IMR-90 (cell line): ENCODE measurements at regions not wholly inside any gene's neighbourhood (a gene's known extent, or its start where the extent isn't known, plus 50 kb on each side); places are given as distances from the start of the nearest gene placed in this dataset.
A peak's percentile ranks its signal among the peaks of the same experiment; 100 is the strongest.

Experiments
- ATAC-seq: fragments of 200-7000 bp; cut with Tn5 transposase; 2 replicates; pipeline ENCODE4 v1.9.1; 2020; ENCODE audit warnings: low read depth, mild to moderate bottlenecking, moderate library complexity
- BruUV-seq: library from RNA; stranded (reverse); fragments of 400-500 nt; replicated peaks from 2 replicates; lab custom pipeline; 2021; lab: Mats Ljungman, UMichigan
- CTCF ChIA-PET: fragments of 300-600 bp; formaldehyde crosslinking; extraction: SDS; loops from one replicate; lab custom pipeline; 2021; ENCODE audit warnings: antibody characterized with exemption; lab: Yijun Ruan, JAX
- POLR2A ChIA-PET: fragments of 300-600 bp; sonication (Branson Sonifier 250); formaldehyde crosslinking; loops from one replicate; lab custom pipeline; 2022; ENCODE audit warnings: antibody characterized with exemption; ENCODE audit not compliant: unreplicated experiment; lab: Charles Lee
- DNase-seq: peaks from one replicate; pipeline ENCODE4 v3.0.0; 2013
- H2AFZ ChIP-seq: replicated peaks from 2 replicates; pipeline ENCODE3; 2013; ENCODE audit warnings: low read length, mild to moderate bottlenecking; ENCODE audit not compliant: poor library complexity
- H2AK5ac ChIP-seq: 2 replicates; pipeline ENCODE4 v1.6.1; 2013; ENCODE audit warnings: low read depth, low read length, inconsistent platforms
- H2AK9ac ChIP-seq: replicated peaks from 2 replicates; pipeline ENCODE3; 2013; ENCODE audit warnings: mild to moderate bottlenecking, low read depth, low read length, moderate library complexity; ENCODE audit not compliant: poor library complexity
- H2BK120ac ChIP-seq: 2 replicates; pipeline ENCODE4 v1.6.1; 2013; ENCODE audit warnings: low read depth, low read length, inconsistent platforms
- H2BK15ac ChIP-seq: 3 replicates; pipeline ENCODE4 v1.6.1; 2013; ENCODE audit warnings: low read depth, low read length, inconsistent platforms
- H2BK20ac ChIP-seq: 2 replicates; pipeline ENCODE4 v1.6.1; 2013; ENCODE audit warnings: low read depth, mild to moderate bottlenecking, inconsistent platforms, low read length, moderate library complexity
- H2BK5ac ChIP-seq: 2 replicates; pipeline ENCODE4 v1.6.1; 2013; ENCODE audit warnings: mild to moderate bottlenecking, low read depth, low read length, inconsistent platforms; ENCODE audit not compliant: poor library complexity, severe bottlenecking
- H3K14ac ChIP-seq: replicated peaks from 2 replicates; pipeline ENCODE4 v1.6.1; 2013; ENCODE audit warnings: low read depth, low read length, inconsistent platforms
- H3K18ac ChIP-seq: 2 replicates; pipeline ENCODE4 v1.6.1; 2013; ENCODE audit warnings: low read depth, low read length, control low read depth
- H3K23ac ChIP-seq: 2 replicates; pipeline ENCODE4 v1.6.1; 2013; ENCODE audit warnings: low read depth, low read length, inconsistent platforms
- H3K27ac ChIP-seq: 2 replicates; pipeline ENCODE4 v1.5.1; 2013; ENCODE audit warnings: mild to moderate bottlenecking, control low read depth, low read length; ENCODE audit not compliant: insufficient read depth
- H3K27me3 ChIP-seq: 2 replicates; pipeline ENCODE4 v1.6.1; 2013; ENCODE audit warnings: low read length; ENCODE audit not compliant: control insufficient read depth, insufficient read depth
- H3K36me3 ChIP-seq: 2 replicates; pipeline ENCODE4 v1.6.1; 2013; ENCODE audit warnings: low read length, mixed read lengths; ENCODE audit not compliant: control insufficient read depth, insufficient read depth
- H3K4ac ChIP-seq: 2 replicates; pipeline ENCODE4 v1.6.1; 2013; ENCODE audit warnings: low read depth, low read length, inconsistent platforms
- H3K4me1 ChIP-seq: 2 replicates; pipeline ENCODE4 v1.6.1; 2013; ENCODE audit warnings: low read length, mixed read lengths; ENCODE audit not compliant: control insufficient read depth, insufficient read depth
- H3K4me2 ChIP-seq: 2 replicates; pipeline ENCODE4 v1.6.1; 2013; ENCODE audit warnings: low read depth, mild to moderate bottlenecking, control low read depth, low read length, moderate library complexity
- H3K4me3 ChIP-seq: 2 replicates; pipeline ENCODE4 v1.5.1; 2013; ENCODE audit warnings: low read depth, mild to moderate bottlenecking, control low read depth, low read length, moderate library complexity; ENCODE audit not compliant: insufficient read depth
- H3K56ac ChIP-seq: 2 replicates; pipeline ENCODE4 v1.6.1; 2013; ENCODE audit warnings: low read length, inconsistent platforms; ENCODE audit not compliant: insufficient read depth; ENCODE audit errors: extremely low read depth
- H3K79me1 ChIP-seq, 2 experiments: 2 replicates each; pipeline ENCODE4 v1.6.1; 2013; ENCODE audit warnings: low read length in 2 of 2, inconsistent platforms in 1 of 2, low read depth in 1 of 2
- H3K9ac ChIP-seq: 2 replicates; pipeline ENCODE4 v1.6.1; 2013; ENCODE audit warnings: low read depth, low read length, control low read depth
- H3K9me1 ChIP-seq: 2 replicates; pipeline ENCODE4 v1.6.1; 2013; ENCODE audit warnings: low read length, inconsistent platforms; ENCODE audit not compliant: insufficient read depth
- H3K9me3 ChIP-seq: 2 replicates; pipeline ENCODE4 v1.6.1; 2013; ENCODE audit warnings: low read length; ENCODE audit not compliant: control insufficient read depth, insufficient read depth
- H4K20me1 ChIP-seq: 2 replicates; pipeline ENCODE4 v1.6.1; 2013; ENCODE audit warnings: low read length, inconsistent platforms; ENCODE audit not compliant: insufficient read depth
- H4K5ac ChIP-seq: 2 replicates; pipeline ENCODE4 v1.6.1; 2013; ENCODE audit warnings: mild to moderate bottlenecking, low read depth, low read length, control low read depth
- H4K8ac ChIP-seq, 2 experiments: 2 replicates each; pipeline ENCODE4 v1.6.1; 2013; ENCODE audit warnings: low read depth in 2 of 2, low read length in 2 of 2, control low read depth in 1 of 2, inconsistent platforms in 1 of 2
- H4K91ac ChIP-seq: 2 replicates; pipeline ENCODE4 v1.6.1; 2013; ENCODE audit warnings: low read depth, low read length, inconsistent platforms; ENCODE audit not compliant: insufficient read depth
- CEBPB ChIP-seq: IDR thresholded peaks from 2 replicates; pipeline ENCODE4 v1.6.1; 2012; ENCODE audit warnings: low read depth, low read length, improper control_type of control experiment
- CHD1 ChIP-seq: IDR thresholded peaks from 2 replicates; pipeline ENCODE4 v1.6.1; 2012; ENCODE audit warnings: low read depth, low read length, improper control_type of control experiment
- CTCF ChIP-seq: conservative IDR thresholded peaks from 2 replicates; pipeline ENCODE4 v1.5.1; 2012; ENCODE audit warnings: mild to moderate bottlenecking, low read depth, low read length, improper control_type of control experiment
- FOS ChIP-seq: fragments of 150-350 bp; IDR thresholded peaks from 2 replicates; pipeline ENCODE4 v1.6.1; 2016; ENCODE audit warnings: low read depth, low read length
- MAFK ChIP-seq: IDR thresholded peaks from 2 replicates; pipeline ENCODE4 v1.6.1; 2012; ENCODE audit warnings: low read depth, low read length, improper control_type of control experiment
- MAZ ChIP-seq: IDR thresholded peaks from 2 replicates; pipeline ENCODE4 v1.6.1; 2012; ENCODE audit warnings: low read depth, mild to moderate bottlenecking, low read length, improper control_type of control experiment, moderate library complexity, borderline replicate concordance
- POLR2A ChIP-seq: IDR thresholded peaks from 2 replicates; pipeline ENCODE4 v1.6.1; 2012; ENCODE audit warnings: mild to moderate bottlenecking, low read depth, low read length
- RAD21 ChIP-seq: IDR thresholded peaks from 2 replicates; pipeline ENCODE4 v1.6.1; 2012; ENCODE audit warnings: low read length, improper control_type of control experiment
- RCOR1 ChIP-seq: IDR thresholded peaks from 2 replicates; pipeline ENCODE4 v1.6.1; 2012; ENCODE audit warnings: mild to moderate bottlenecking, low read length, improper control_type of control experiment; ENCODE audit not compliant: insufficient replicate concordance
- RFX5 ChIP-seq: IDR thresholded peaks from 2 replicates; pipeline ENCODE4 v1.8.0; 2012; ENCODE audit warnings: low read depth, mild to moderate bottlenecking, low read length, moderate library complexity
- SMC3 ChIP-seq: fragments of 150-350 bp; IDR thresholded peaks from 2 replicates; pipeline ENCODE4 v1.6.1; 2016; ENCODE audit warnings: low read depth, mild to moderate bottlenecking, antibody characterized with exemption, low read length, moderate library complexity
- WGBS, 2 experiments: methylation state at CpG; one replicate each; pipeline versions ENCODE4 v1.1.5 to v1.1.7; 2013; ENCODE audit warnings: missing lambda C conversion rate in 2 of 2; ENCODE audit not compliant: insufficient read length in 1 of 2; ENCODE audit errors: extremely low coverage in 2 of 2; 5-methylcytosine and 5-hydroxymethylcytosine counted together
- dilution Hi-C: fragments of 300-500 bp; cut with HindIII; formaldehyde crosslinking; loops from one replicate; pipeline ENCODE4 v1.14.3; 2018; ENCODE audit warnings: low sequenced_read_pairs; ENCODE audit not compliant: unreplicated experiment
- in situ Hi-C: fragments of 300-500 bp; cut with MboI; formaldehyde crosslinking; loops from 3 replicates; pipeline ENCODE4 v1.14.3; 2019; ENCODE audit warnings: low sequenced_read_pairs, inconsistent platforms, mixed read lengths
- intact Hi-C: fragments of 100-400 bp; cut with micrococcal nuclease; formaldehyde crosslinking; loops from 2 replicates; pipeline ENCODE4 v1.10.0; 2022
- TF ChIP-seq, protein P1 (sequence below): fragments of 150-350 bp; IDR thresholded peaks from 2 replicates; pipeline ENCODE4 v1.6.1; 2017; ENCODE audit warnings: mild to moderate bottlenecking, antibody characterized with exemption, low read length, low read depth
- TF ChIP-seq, protein P2 (sequence below): fragments of 150-350 bp; IDR thresholded peaks from 2 replicates; pipeline ENCODE4 v1.6.1; 2016; ENCODE audit warnings: low read depth, mild to moderate bottlenecking, low read length, moderate library complexity, borderline replicate concordance

GRCh38 chr12:100718187-100718586 is 76.4 kb upstream of the ANO4 start:
- ChIA-PET CTCF (no interaction called here), POLR2A (no interaction called here)
- Histone ChIP-seq H3K4me2 (peak overlapping the region; percentile 16; the same call in 1 of the 2 replicates), H4K91ac (no peak overlapping the region), H3K27me3 (peaks cover 28% of the 10 kb centered on the region), H3K4ac (no peak overlapping the region), H3K36me3 (no peaks in the 10 kb centered on the region), H3K9me1 (no peaks in the 10 kb centered on the region), H3K4me1 (no peaks in the 10 kb centered on the region), H2AK9ac (peak overlapping the region; percentile 40), H2BK15ac (no peak overlapping the region), H3K79me1 (no peaks in the 10 kb centered on the region), H3K23ac (no peak overlapping the region; the same call in 1 of the 2 replicates), H3K4me3 (no peak overlapping the region), H3K14ac (no peak overlapping the region), H2BK20ac (no peak overlapping the region), H4K8ac (no peak overlapping the region), H3K56ac (no peak overlapping the region), H4K5ac (no peak overlapping the region), H3K18ac (no peak overlapping the region), H4K20me1 (no peaks in the 10 kb centered on the region), H3K9ac (no peak overlapping the region), H3K9me3 (no peaks in the 10 kb centered on the region), H2BK5ac (no peak overlapping the region), H2BK120ac (no peak overlapping the region), H2AFZ (no peak overlapping the region), H2AK5ac (no peak overlapping the region), H3K27ac (no peak overlapping the region)
- intact Hi-C loops (no loop called here), dilution Hi-C loops (no loop called here), in situ Hi-C loops (no loop called here)
- WGBS, 2 experiments: no CpG with 5 or more reads among the region's 5 CpGs
- no peak for ATAC-seq
- no TSS peak for BruUV-seq
- TF ChIP-seq RFX5 (no peak), MAFK (no peak), CEBPB (no peak), FOS (no peak), MAZ (no peak), POLR2A (no peak), RCOR1 (no peak), CTCF (no peak), CHD1 (no peak), SMC3 (no peak), RAD21 (no peak)
- TF ChIP-seq, protein P1, sequence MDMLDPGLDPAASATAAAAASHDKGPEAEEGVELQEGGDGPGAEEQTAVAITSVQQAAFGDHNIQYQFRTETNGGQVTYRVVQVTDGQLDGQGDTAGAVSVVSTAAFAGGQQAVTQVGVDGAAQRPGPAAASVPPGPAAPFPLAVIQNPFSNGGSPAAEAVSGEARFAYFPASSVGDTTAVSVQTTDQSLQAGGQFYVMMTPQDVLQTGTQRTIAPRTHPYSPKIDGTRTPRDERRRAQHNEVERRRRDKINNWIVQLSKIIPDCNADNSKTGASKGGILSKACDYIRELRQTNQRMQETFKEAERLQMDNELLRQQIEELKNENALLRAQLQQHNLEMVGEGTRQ: no peak
- TF ChIP-seq, protein P2, sequence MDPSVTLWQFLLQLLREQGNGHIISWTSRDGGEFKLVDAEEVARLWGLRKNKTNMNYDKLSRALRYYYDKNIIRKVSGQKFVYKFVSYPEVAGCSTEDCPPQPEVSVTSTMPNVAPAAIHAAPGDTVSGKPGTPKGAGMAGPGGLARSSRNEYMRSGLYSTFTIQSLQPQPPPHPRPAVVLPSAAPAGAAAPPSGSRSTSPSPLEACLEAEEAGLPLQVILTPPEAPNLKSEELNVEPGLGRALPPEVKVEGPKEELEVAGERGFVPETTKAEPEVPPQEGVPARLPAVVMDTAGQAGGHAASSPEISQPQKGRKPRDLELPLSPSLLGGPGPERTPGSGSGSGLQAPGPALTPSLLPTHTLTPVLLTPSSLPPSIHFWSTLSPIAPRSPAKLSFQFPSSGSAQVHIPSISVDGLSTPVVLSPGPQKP: no peak
- no peak for DNase-seq
